H1 (cell line): ENCODE measurements at regions not wholly inside any gene's neighbourhood (a gene's known extent, or its start where the extent isn't known, plus 50 kb on each side); places are given as distances from the start of the nearest gene placed in this dataset.

Source experiments
- CTCF ChIA-PET: fragments of 300-600 bp; sonication (Branson Sonifier 250); formaldehyde crosslinking; loops from one replicate; lab custom pipeline; 2021; ENCODE audit not compliant: partially characterized antibody; lab: Charles Lee
- POLR2A ChIA-PET: fragments of 300-600 bp; sonication (Branson Sonifier 250); formaldehyde crosslinking; loops from one replicate; lab custom pipeline; 2021; ENCODE audit warnings: inconsistent platforms; ENCODE audit not compliant: partially characterized antibody; lab: Charles Lee
- DNase-seq, 2 experiments: peaks; one replicate each; pipeline versions ENCODE4 v3.0.0 to v3.0.0-alpha.2; 2010 to 2022; ENCODE audit warnings: low spot score in 2 of 2, low read depth in 1 of 2, mixed read lengths in 1 of 2
- FAIRE-seq: peaks from 2 replicates; lab custom pipeline; 2011; peaks lifted over from hg19 to GRCh38; lab: Jason Lieb, UNC
- H2AFZ ChIP-seq: 2 replicates; pipeline ENCODE4 v1.8.1; 2012; ENCODE audit warnings: low read length, inconsistent platforms
- H2AK5ac ChIP-seq: 2 replicates; pipeline ENCODE4 v1.6.1; 2013; ENCODE audit warnings: low read depth, low read length
- H2BK120ac ChIP-seq: replicated peaks from 2 replicates; pipeline ENCODE3; 2013; ENCODE audit warnings: low read depth, low read length, inconsistent platforms
- H2BK12ac ChIP-seq: 2 replicates; pipeline ENCODE4 v1.6.1; 2013; ENCODE audit warnings: low read depth, low read length
- H2BK15ac ChIP-seq: 2 replicates; pipeline ENCODE4 v1.6.1; 2013; ENCODE audit warnings: low read length
- H2BK20ac ChIP-seq: 2 replicates; pipeline ENCODE4 v1.6.1; 2013; ENCODE audit warnings: low read length
- H2BK5ac ChIP-seq: 2 replicates; pipeline ENCODE4 v1.6.1; 2013; ENCODE audit warnings: low read depth, low read length
- H3K14ac ChIP-seq: 2 replicates; pipeline ENCODE4 v1.6.1; 2013; ENCODE audit warnings: inconsistent platforms; ENCODE audit not compliant: insufficient read length
- H3K18ac ChIP-seq: 2 replicates; pipeline ENCODE4 v1.6.1; 2013; ENCODE audit warnings: low read length; ENCODE audit errors: extremely low read depth
- H3K23ac ChIP-seq: 2 replicates; pipeline ENCODE4 v1.6.1; 2013; ENCODE audit warnings: inconsistent platforms; ENCODE audit not compliant: insufficient read length
- H3K23me2 ChIP-seq: 2 replicates; pipeline ENCODE4 v1.6.1; 2013; ENCODE audit warnings: low read depth, low read length
- H3K27ac ChIP-seq: 2 replicates; pipeline ENCODE4 v1.6.1; 2011; ENCODE audit warnings: low read depth, low read length, inconsistent platforms
- H3K27me3 ChIP-seq, 4 experiments: replicated peaks in 1 of 4; 1 replicate in 1 of 4; 2 replicates in 3 of 4; pipeline versions ENCODE4 v1.6.1 to v1.8.1; 2011 to 2013; ENCODE audit warnings: low read length in 3 of 4, mild to moderate bottlenecking in 3 of 4, inconsistent platforms in 2 of 4, mixed read lengths in 2 of 4, moderate library complexity in 1 of 4; ENCODE audit not compliant: control insufficient read depth in 3 of 4, insufficient read depth in 3 of 4; ENCODE audit errors: extremely low read depth in 1 of 4
- H3K36me3 ChIP-seq, 4 experiments: 2 replicates each; pipeline versions ENCODE4 v1.6.1 to v1.8.1; 2011 to 2013; ENCODE audit warnings: mild to moderate bottlenecking in 4 of 4, low read length in 3 of 4, moderate library complexity in 2 of 4, control low read depth in 1 of 4, inconsistent platforms in 1 of 4; ENCODE audit not compliant: insufficient read depth in 4 of 4, control insufficient read depth in 2 of 4
- H3K4ac ChIP-seq: replicated peaks from 2 replicates; pipeline ENCODE3; 2013; ENCODE audit warnings: low read length, low read depth, mixed read lengths, inconsistent platforms; ENCODE audit not compliant: insufficient read length
- H3K4me1 ChIP-seq, 4 experiments: replicated peaks in 1 of 4; 1 replicate in 1 of 4; 2 replicates in 3 of 4; pipeline versions ENCODE4 v1.6.1 to v1.8.1; 2011 to 2013; ENCODE audit warnings: low read length in 3 of 4, inconsistent platforms in 2 of 4, mixed read lengths in 1 of 4; ENCODE audit not compliant: insufficient read depth in 4 of 4, control insufficient read depth in 3 of 4
- H3K4me2 ChIP-seq, 2 experiments: 2 replicates each; pipeline versions ENCODE4 v1.6.1 to v1.8.1; 2011 to 2013; ENCODE audit warnings: low read depth in 2 of 2, low read length in 2 of 2, control low read depth in 1 of 2, inconsistent platforms in 1 of 2, mild to moderate bottlenecking in 1 of 2; ENCODE audit not compliant: insufficient read depth in 1 of 2
- H3K4me3 ChIP-seq, 4 experiments: fragments of 200-600, 300-600 bp in 1 of 4; sonication (generic), shearing (Covaris generic), sonication (Bioruptor Twin) in 1 of 4; 2 replicates each; pipeline versions ENCODE4 v1.5.1 to v1.8.1; 2011 to 2016; ENCODE audit warnings: low read length in 4 of 4, low read depth in 3 of 4, control low read depth in 2 of 4, inconsistent platforms in 2 of 4, mild to moderate bottlenecking in 2 of 4, mixed read lengths in 1 of 4, moderate library complexity in 1 of 4; ENCODE audit not compliant: insufficient read depth in 2 of 4; ENCODE audit errors: extremely low read depth in 1 of 4
- H3K56ac ChIP-seq: replicated peaks from 2 replicates; pipeline ENCODE3; 2013; ENCODE audit warnings: low read depth, mild to moderate bottlenecking, mixed read lengths, low read length, inconsistent platforms; ENCODE audit not compliant: insufficient read length
- H3K79me1 ChIP-seq: 2 replicates; pipeline ENCODE4 v1.6.1; 2013; ENCODE audit warnings: low read depth, low read length, control low read depth
- H3K79me2 ChIP-seq, 2 experiments: 2 replicates each; pipeline versions ENCODE4 v1.6.1 to v1.8.1; 2012 to 2013; ENCODE audit warnings: low read length in 2 of 2, mild to moderate bottlenecking in 2 of 2, inconsistent platforms in 1 of 2; ENCODE audit not compliant: insufficient read depth in 2 of 2, control insufficient read depth in 1 of 2
- H3K9ac ChIP-seq, 4 experiments: replicated peaks in 1 of 4; 1 replicate in 1 of 4; 2 replicates in 3 of 4; pipeline versions ENCODE4 v1.6.1 to v1.8.1; 2011 to 2013; ENCODE audit warnings: low read depth in 3 of 4, low read length in 3 of 4, control low read depth in 2 of 4, mild to moderate bottlenecking in 2 of 4, moderate library complexity in 2 of 4, inconsistent platforms in 1 of 4; ENCODE audit errors: extremely low read depth in 1 of 4
- H3K9me3 ChIP-seq, 2 experiments: 2 replicates each; pipeline versions ENCODE4 v1.6.1 to v1.8.1; 2012 to 2013; ENCODE audit warnings: mild to moderate bottlenecking in 2 of 2, moderate library complexity in 2 of 2, control low read depth in 1 of 2, inconsistent platforms in 1 of 2, low read depth in 1 of 2, low read length in 1 of 2, mixed read lengths in 1 of 2; ENCODE audit not compliant: insufficient read depth in 2 of 2
- H4K20me1 ChIP-seq, 2 experiments: replicated peaks in 1 of 2; 2 replicates each; pipeline versions ENCODE3 to v1.8.1; 2011 to 2013; ENCODE audit warnings: inconsistent platforms in 2 of 2, low read length in 2 of 2, mild to moderate bottlenecking in 1 of 2; ENCODE audit not compliant: insufficient read depth in 2 of 2, control insufficient read depth in 1 of 2
- H4K5ac ChIP-seq: 2 replicates; pipeline ENCODE4 v1.6.1; 2013; ENCODE audit warnings: low read length, low read depth, mixed read lengths, inconsistent platforms; ENCODE audit not compliant: insufficient read length
- H4K8ac ChIP-seq: 2 replicates; pipeline ENCODE4 v1.8.0; 2013; ENCODE audit warnings: mild to moderate bottlenecking, moderate library complexity, low read length, inconsistent platforms; ENCODE audit not compliant: insufficient read depth; ENCODE audit errors: extremely low read depth
- H4K91ac ChIP-seq: replicated peaks from 2 replicates; pipeline ENCODE3; 2013; ENCODE audit warnings: low read length, mixed read lengths, inconsistent platforms; ENCODE audit not compliant: insufficient read length
- BRCA1 ChIP-seq: IDR thresholded peaks from 2 replicates; pipeline ENCODE4 v1.6.1; 2012; ENCODE audit warnings: low read depth, low read length, improper control_type of control experiment
- KDM5A ChIP-seq: fragments of 200-600 bp; IDR thresholded peaks from 2 replicates; pipeline ENCODE4 v1.7.1; 2012; ENCODE audit warnings: mild to moderate bottlenecking, low read length, inconsistent platforms, mixed read lengths
- TAF1 ChIP-seq: IDR thresholded peaks from 2 replicates; pipeline ENCODE4 v1.6.1; 2011; ENCODE audit warnings: mild to moderate bottlenecking, low read depth, low read length
- ZNF274 ChIP-seq: IDR thresholded peaks from 2 replicates; pipeline ENCODE4 v1.7.0; 2012; ENCODE audit warnings: low read length, borderline replicate concordance; ENCODE audit errors: extremely low read depth

GRCh38 chr4:99735822-99736221 is 78.2 kb upstream of the C4orf54 start:
- TF ChIP-seq KDM5A (no peak), ZNF274 (no peak), TAF1 (no peak), BRCA1 (no peak)
- Histone ChIP-seq H3K4me1 (no peaks in the 10 kb centered on the region), H4K8ac (no peak overlapping the region), H3K79me1 (no peaks in the 10 kb centered on the region), H2BK120ac (no peak overlapping the region), H4K20me1 (no peaks in the 10 kb centered on the region), H3K23ac (no peak overlapping the region), H3K9ac (no peak overlapping the region), H2BK15ac (no peak overlapping the region), H3K27ac (no peak overlapping the region), H2BK12ac (no peak overlapping the region), H3K27me3 (no peaks in the 10 kb centered on the region), H3K4me3 (no peak overlapping the region), H2BK5ac (no peak overlapping the region), H3K14ac (no peak overlapping the region), H3K4ac (no peak overlapping the region), H4K91ac (no peak overlapping the region), H2AFZ (no peak overlapping the region), H3K4me2 (no peak overlapping the region), H3K18ac (no peak overlapping the region), H3K23me2 (no peaks in the 10 kb centered on the region), H3K9me3 (peaks cover 0 to 4% of the 10 kb centered on the region in 2 experiments; a peak in 1 of 4 replicates), H3K36me3 (no peaks in the 10 kb centered on the region), H2BK20ac (no peak overlapping the region), H4K5ac (no peak overlapping the region), H3K79me2 (no peaks in the 10 kb centered on the region), H3K56ac (no peak overlapping the region), H2AK5ac (no peak overlapping the region)
- DNase-seq: no peak
- ChIA-PET CTCF (interaction anchor here (3.1 kb wide), 1 partner anchor 13 kb away, joined by 11 read pairs; no protein-coding TSS in a partner anchor), POLR2A (no interaction called here)
- no peak for FAIRE-seq
